Hepatocyte (in vitro differentiated cells): ENCODE measurements at regions not wholly inside any gene's neighbourhood (a gene's known extent, or its start where the extent isn't known, plus 50 kb on each side); places are given as distances from the start of the nearest gene placed in this dataset.

ENCODE experiments used
- DNase-seq: peaks from one replicate; pipeline ENCODE4 v3.0.0-alpha.2; 2016; ENCODE audit warnings: low spot score
- H2AFZ ChIP-seq: fragments of 200-600 bp; sonication (generic); 2 replicates; pipeline ENCODE4 v1.6.0; 2016; ENCODE audit warnings: antibody characterized with exemption, mild to moderate bottlenecking
- H3K27ac ChIP-seq: fragments of 200-600 bp; sonication (generic); 2 replicates; pipeline ENCODE4 v1.5.1; 2016; ENCODE audit warnings: mild to moderate bottlenecking
- H3K27me3 ChIP-seq: fragments of 200-600 bp; sonication (generic); 2 replicates; pipeline ENCODE4 v1.6.1; 2016
- H3K36me3 ChIP-seq: fragments of 200-600 bp; sonication (generic); replicated peaks from 2 replicates; pipeline ENCODE4 v1.5.1; 2016; ENCODE audit warnings: low read depth; ENCODE audit not compliant: insufficient read depth
- H3K4me1 ChIP-seq: fragments of 200-600 bp; sonication (generic); 2 replicates; pipeline ENCODE4 v1.5.1; 2016; ENCODE audit warnings: mild to moderate bottlenecking, moderate library complexity; ENCODE audit not compliant: insufficient read depth
- H3K4me2 ChIP-seq: fragments of 200-600 bp; sonication (generic); 2 replicates; pipeline ENCODE4 v1.6.0; 2016
- H3K4me3 ChIP-seq: fragments of 200-600 bp; sonication (generic); 2 replicates; pipeline ENCODE4 v1.5.1; 2016; ENCODE audit warnings: mild to moderate bottlenecking
- H3K79me2 ChIP-seq: fragments of 200-600 bp; sonication (generic); 2 replicates; pipeline ENCODE4 v1.6.0; 2017; ENCODE audit warnings: mild to moderate bottlenecking
- H3K9me2 ChIP-seq: fragments of 200-600 bp; sonication (generic); replicated peaks from 2 replicates; pipeline ENCODE4 v1.6.0; 2017; ENCODE audit warnings: mild to moderate bottlenecking; ENCODE audit not compliant: insufficient read depth
- H3K9me3 ChIP-seq: fragments of 200-600 bp; sonication (generic); 2 replicates; pipeline ENCODE4 v1.5.1; 2016; ENCODE audit warnings: low read depth, mild to moderate bottlenecking
- H4K20me1 ChIP-seq: fragments of 200-600 bp; sonication (generic); 2 replicates; pipeline ENCODE4 v1.6.0; 2016; ENCODE audit warnings: mild to moderate bottlenecking; ENCODE audit not compliant: insufficient read depth, poor library complexity, severe bottlenecking
- CTCF ChIP-seq: fragments of 200-600 bp; sonication (generic); IDR thresholded peaks from 2 replicates; pipeline ENCODE4 v1.5.1; 2016; ENCODE audit warnings: antibody characterized with exemption, mild to moderate bottlenecking; ENCODE audit not compliant: poor library complexity
- EZH2 ChIP-seq: fragments of 200-600 bp; sonication (generic); IDR thresholded peaks from 2 replicates; pipeline ENCODE4 v1.6.1; 2016; ENCODE audit warnings: antibody characterized with exemption, mild to moderate bottlenecking, borderline replicate concordance
- EZH2phosphoT487 ChIP-seq: fragments of 200-600 bp; sonication (generic); IDR thresholded peaks from one replicate; pipeline ENCODE4 v1.6.1; 2018; ENCODE audit warnings: antibody characterized with exemption, mild to moderate bottlenecking, low read depth, moderate library complexity; ENCODE audit not compliant: unreplicated experiment, severe bottlenecking
- WGBS: methylation state at CpG from one replicate; pipeline ENCODE4 v1.1.6; 2016; ENCODE audit warnings: low lambda C conversion rate; ENCODE audit errors: missing lambda C conversion rate; 5-methylcytosine and 5-hydroxymethylcytosine counted together

GRCh38 chr3:180402471-180403073 is 199.4 kb upstream of the TTC14 start:
- no peaks in the 10 kb centered on the region for H3K4me1 ChIP-seq
- no peaks in the 10 kb centered on the region for H4K20me1 ChIP-seq
- H3K36me3 ChIP-seq, result no peaks in the 10 kb centered on the region
- no peaks in the 10 kb centered on the region for H3K9me2 ChIP-seq
- no peaks in the 10 kb centered on the region for H3K79me2 ChIP-seq
- no peak overlapping the region for H2AFZ ChIP-seq
- H3K27ac ChIP-seq, result no peak overlapping the region
- no peak for DNase-seq
- no peak for TF ChIP-seq CTCF
- no peak for TF ChIP-seq EZH2
- no peak for TF ChIP-seq EZH2phosphoT487
- H3K4me3 ChIP-seq, result no peak overlapping the region
- 77% methylated on average over 2 of the region's 2 CpGs for WGBS
- no peaks in the 10 kb centered on the region for H3K9me3 ChIP-seq
- no peaks in the 10 kb centered on the region for H3K27me3 ChIP-seq
- no peak overlapping the region for H3K4me2 ChIP-seq

GRCh38 chr3:180403156-180403555 is 198.8 kb upstream of the TTC14 start:
- no peaks in the 10 kb centered on the region for H3K9me2 ChIP-seq
- TF ChIP-seq EZH2phosphoT487, result no peak
- TF ChIP-seq CTCF, result no peak
- TF ChIP-seq EZH2, result no peak
- DNase-seq, result no peak
- H3K9me3 ChIP-seq, result no peaks in the 10 kb centered on the region
- no peaks in the 10 kb centered on the region for H3K36me3 ChIP-seq
- no peak overlapping the region for H3K27ac ChIP-seq
- H2AFZ ChIP-seq, result no peak overlapping the region
- H3K27me3 ChIP-seq, result no peaks in the 10 kb centered on the region
- no peak overlapping the region for H3K4me2 ChIP-seq
- H4K20me1 ChIP-seq, result no peaks in the 10 kb centered on the region
- H3K4me1 ChIP-seq, result no peaks in the 10 kb centered on the region
- no peaks in the 10 kb centered on the region for H3K79me2 ChIP-seq
- no peak overlapping the region for H3K4me3 ChIP-seq

- TF ChIP-seq EZH2phosphoT487, result no peak
- no peak for TF ChIP-seq EZH2
- TF ChIP-seq CTCF, result no peak
- H3K4me3 ChIP-seq, result no peak overlapping the region
- DNase-seq, result no peak
- H3K36me3 ChIP-seq, result no peaks in the 10 kb centered on the region
- no peaks in the 10 kb centered on the region for H3K9me3 ChIP-seq
- 91% methylated on average over 1 of the region's 1 CpG for WGBS
- H3K79me2 ChIP-seq, result no peaks in the 10 kb centered on the region
- no peaks in the 10 kb centered on the region for H4K20me1 ChIP-seq
- H3K9me2 ChIP-seq, result no peaks in the 10 kb centered on the region
- no peak overlapping the region for H3K27ac ChIP-seq
- H3K4me2 ChIP-seq, result no peak overlapping the region
- H2AFZ ChIP-seq, result no peak overlapping the region
- H3K27me3 ChIP-seq, result no peaks in the 10 kb centered on the region
- no peaks in the 10 kb centered on the region for H3K4me1 ChIP-seq
Observed at GRCh38 chr3:180408654-180409053, 193.3 kb upstream of the TTC14 start.

GRCh38 chr3:180409170-180409569 is 192.8 kb upstream of the TTC14 start:
- H2AFZ ChIP-seq, result no peak overlapping the region
- no peaks in the 10 kb centered on the region for H3K79me2 ChIP-seq
- no peak overlapping the region for H3K4me3 ChIP-seq
- H3K27me3 ChIP-seq, result no peaks in the 10 kb centered on the region
- H3K9me2 ChIP-seq, result no peaks in the 10 kb centered on the region
- H3K4me1 ChIP-seq, result no peaks in the 10 kb centered on the region
- no peaks in the 10 kb centered on the region for H4K20me1 ChIP-seq
- no peak overlapping the region for H3K27ac ChIP-seq
- H3K36me3 ChIP-seq, result no peaks in the 10 kb centered on the region
- no peak for DNase-seq
- TF ChIP-seq CTCF (no peak), EZH2 (no peak), EZH2phosphoT487 (no peak)
- no peak overlapping the region for H3K4me2 ChIP-seq
- H3K9me3 ChIP-seq, result no peaks in the 10 kb centered on the region
